Kidney tubule cell (primary cell): ENCODE measurements at regions not wholly inside any gene's neighbourhood (a gene's known extent, or its start where the extent isn't known, plus 50 kb on each side); places are given as distances from the start of the nearest gene placed in this dataset.

Experiments used
- DNase-seq: peaks from one replicate; pipeline ENCODE4 v3.0.0-alpha.2; 2018; ENCODE audit warnings: low spot score

- no peak for DNase-seq
These were observed 70.7 kb downstream of the RBFOX3 start for GRCh38 chr17:79539944-79540705.

- DNase-seq, result no peak
These were observed 72.6 kb downstream of the RBFOX3 start for GRCh38 chr17:79538291-79538690.

- no peak for DNase-seq
These were observed 73.2 kb downstream of the RBFOX3 start for GRCh38 chr17:79537686-79538085.

GRCh38 chr17:79537061-79537460 is 73.8 kb downstream of the RBFOX3 start:
- no peak for DNase-seq

GRCh38 chr17:79536212-79536840 is 74.5 kb downstream of the RBFOX3 start:
- no peak for DNase-seq

- DNase-seq, result no peak
These were observed 75.2 kb downstream of the RBFOX3 start for GRCh38 chr17:79535728-79536025.

- no peak for DNase-seq
These were observed 75.8 kb downstream of the RBFOX3 start for GRCh38 chr17:79534851-79535727.

- DNase-seq, result no peak
These were observed 76.7 kb downstream of the RBFOX3 start for GRCh38 chr17:79534111-79534510.

- no peak for DNase-seq
These were observed 77.7 kb downstream of the RBFOX3 start for GRCh38 chr17:79533116-79533515.

- no peak for DNase-seq
These were observed 78.6 kb downstream of the RBFOX3 start for GRCh38 chr17:79532107-79532790.

- DNase-seq, result no peak
These were observed 79.4 kb downstream of the RBFOX3 start for GRCh38 chr17:79531191-79532095.

GRCh38 chr17:79530361-79531105 is 80.3 kb downstream of the RBFOX3 start:
- DNase-seq, result no peak

- DNase-seq, result no peak
These were observed 81.2 kb downstream of the RBFOX3 start for GRCh38 chr17:79529661-79530081.

GRCh38 chr17:79528592-79529125 is 82.2 kb downstream of the RBFOX3 start:
- no peak for DNase-seq

GRCh38 chr17:79527306-79527705 is 83.5 kb downstream of the RBFOX3 start:
- DNase-seq, result no peak

GRCh38 chr17:79525793-79526677 is 84.8 kb downstream of the RBFOX3 start:
- DNase-seq, result no peak

- DNase-seq, result no peak
These were observed 86.4 kb downstream of the RBFOX3 start for GRCh38 chr17:79524213-79525187.

GRCh38 chr17:79522414-79522813 is 88.4 kb downstream of the RBFOX3 start:
- no peak for DNase-seq
